Stomach (tissue), 8 donors: ENCODE measurements at regions not wholly inside any gene's neighbourhood (a gene's known extent, or its start where the extent isn't known, plus 50 kb on each side); places are given as distances from the start of the nearest gene placed in this dataset.

Experiments
- DNase-seq, 2 donors: peaks; one replicate each; pipeline versions ENCODE4 v3.0.0 to v3.0.0-alpha.2; 2013 to 2019
- H3K27ac ChIP-seq, 5 donors: fragments of 200-600 bp in 4 of 5; sonication (generic) in 4 of 5; one replicate each; pipeline ENCODE4 v1.5.1; 2013 to 2019; ENCODE audit warnings: mild to moderate bottlenecking in 1 of 5, moderate library complexity in 1 of 5
- H3K27me3 ChIP-seq, 3 donors: fragments of 200-600 bp; sonication (generic); one replicate each; pipeline ENCODE4 v1.5.1; 2017 to 2019; ENCODE audit warnings: mixed run types in 1 of 3
- H3K36me3 ChIP-seq, 4 donors: fragments of 200-600 bp; sonication (generic); 1 replicate in 3 of 4; 2 replicates in 1 of 4; pipeline ENCODE4 v1.5.1; 2016 to 2019
- H3K4me1 ChIP-seq, 4 donors: fragments of 200-600 bp; sonication (generic); one replicate each; pipeline ENCODE4 v1.5.1; 2016 to 2019
- H3K4me3 ChIP-seq, 4 donors: fragments of 200-600 bp; sonication (generic) in 3 of 4; one replicate each; pipeline ENCODE4 v1.5.1; 2016 to 2019; ENCODE audit warnings: mild to moderate bottlenecking in 1 of 4
- H3K9me3 ChIP-seq, 4 donors: fragments of 200-600 bp; sonication (generic); one replicate each; pipeline ENCODE4 v1.5.1; 2016 to 2019
- EP300 ChIP-seq: sonication (generic); formaldehyde crosslinking; IDR thresholded peaks from one replicate; pipeline ENCODE4 v1.6.1; 2017; ENCODE audit warnings: antibody characterized with exemption
- POLR2A ChIP-seq, 4 donors: fragments of 450-650 bp; IDR thresholded peaks; one replicate each; pipeline ENCODE4 v1.6.1; 2016; ENCODE audit warnings: antibody characterized with exemption in 4 of 4, control low read depth in 2 of 4, mild to moderate bottlenecking in 1 of 4, moderate library complexity in 1 of 4
- POLR2AphosphoS5 ChIP-seq, 3 donors: sonication (generic); formaldehyde crosslinking; IDR thresholded peaks; one replicate each; pipeline ENCODE4 v1.6.1; 2016; ENCODE audit warnings: antibody characterized with exemption in 3 of 3
- WGBS, 5 donors: extraction: QIAGEN DNeasy Blood & Tissue Kit in 3 of 5; methylation state at CpG; one replicate each; pipeline versions ENCODE4 v1.1.5 to v1.1.7; 2013 to 2018; 5-methylcytosine and 5-hydroxymethylcytosine counted together
- intact Hi-C: fragments of 100-400 bp; cut with DNase I; formaldehyde crosslinking; loops from one replicate; pipeline ENCODE4 v1.15.1; 2023; ENCODE audit warnings: low total_unique reads
- TF ChIP-seq, protein P1 (sequence below), 7 experiments: fragments of 450-650 bp in 4 of 7; fragments of 200-600 bp in 3 of 7; sonication (generic) in 3 of 7; IDR thresholded peaks; one replicate each; pipeline ENCODE4 v1.5.1; 2016 to 2019; ENCODE audit warnings: antibody characterized with exemption in 7 of 7, control low read depth in 2 of 7, mild to moderate bottlenecking in 1 of 7
- donor health status: healthy with polysubstance abuse.
- donor health status: Bipolar disorder and iron deficiency.
- donor health status: healthy.

DNA sequence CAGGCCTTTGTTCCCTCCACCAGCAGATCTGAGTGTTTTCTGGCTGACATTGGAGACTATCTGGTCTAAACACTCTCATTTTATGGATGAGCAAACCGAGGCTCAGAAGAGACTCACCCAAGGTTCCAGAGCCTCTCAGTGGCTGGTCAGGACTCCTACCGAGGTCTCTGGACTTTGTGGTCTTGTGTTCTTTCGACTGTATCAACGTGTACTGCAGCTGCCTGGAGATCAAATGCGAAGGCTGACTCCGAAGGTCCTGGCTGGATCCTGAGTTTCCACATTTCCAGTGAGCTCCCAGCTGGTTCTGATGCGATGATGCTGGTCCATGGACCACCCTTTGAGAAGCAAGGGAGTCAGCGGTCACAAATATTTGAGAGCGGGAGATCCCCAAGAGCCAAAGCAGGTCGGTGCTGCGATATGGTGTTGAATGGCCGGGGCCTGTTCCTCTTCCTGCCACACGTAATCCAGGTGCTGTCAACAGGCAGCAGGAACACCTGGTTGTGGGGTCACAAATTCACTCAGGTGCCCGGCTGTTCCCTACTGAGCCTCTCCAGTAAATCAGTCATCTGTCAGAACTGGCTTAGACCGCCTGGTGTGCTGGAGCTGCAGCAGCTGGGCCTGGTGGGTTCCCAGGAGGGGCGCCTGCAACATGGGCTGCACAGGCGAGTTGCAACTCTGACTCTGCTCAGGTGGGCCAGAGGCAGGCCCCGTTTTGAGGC is 94.8 kb upstream of the USP24 start:
- DNase-seq: no peak
- TF ChIP-seq, protein P1, sequence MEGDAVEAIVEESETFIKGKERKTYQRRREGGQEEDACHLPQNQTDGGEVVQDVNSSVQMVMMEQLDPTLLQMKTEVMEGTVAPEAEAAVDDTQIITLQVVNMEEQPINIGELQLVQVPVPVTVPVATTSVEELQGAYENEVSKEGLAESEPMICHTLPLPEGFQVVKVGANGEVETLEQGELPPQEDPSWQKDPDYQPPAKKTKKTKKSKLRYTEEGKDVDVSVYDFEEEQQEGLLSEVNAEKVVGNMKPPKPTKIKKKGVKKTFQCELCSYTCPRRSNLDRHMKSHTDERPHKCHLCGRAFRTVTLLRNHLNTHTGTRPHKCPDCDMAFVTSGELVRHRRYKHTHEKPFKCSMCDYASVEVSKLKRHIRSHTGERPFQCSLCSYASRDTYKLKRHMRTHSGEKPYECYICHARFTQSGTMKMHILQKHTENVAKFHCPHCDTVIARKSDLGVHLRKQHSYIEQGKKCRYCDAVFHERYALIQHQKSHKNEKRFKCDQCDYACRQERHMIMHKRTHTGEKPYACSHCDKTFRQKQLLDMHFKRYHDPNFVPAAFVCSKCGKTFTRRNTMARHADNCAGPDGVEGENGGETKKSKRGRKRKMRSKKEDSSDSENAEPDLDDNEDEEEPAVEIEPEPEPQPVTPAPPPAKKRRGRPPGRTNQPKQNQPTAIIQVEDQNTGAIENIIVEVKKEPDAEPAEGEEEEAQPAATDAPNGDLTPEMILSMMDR (IDR thresholded peaks at IDR 0.05): no peak
- TF ChIP-seq POLR2AphosphoS5 (IDR thresholded peaks at IDR 0.05): no peak
- no peak for TF ChIP-seq POLR2A (IDR thresholded peaks at IDR 0.05)
- no peak for TF ChIP-seq EP300
- H3K27ac ChIP-seq: no peak overlapping the region
- intact Hi-C loops: no loop called here
- H3K4me3 ChIP-seq: no peak overlapping the region
- H3K9me3 ChIP-seq: no peaks in the 10 kb centered on the region
- H3K36me3 ChIP-seq: no peaks in the 10 kb centered on the region
- no peaks in the 10 kb centered on the region for H3K4me1 ChIP-seq
- H3K27me3 ChIP-seq: no peaks in the 10 kb centered on the region
- WGBS, 5 donors: 75 to 82% (median 80%) methylated on average over 18 of the region's 18 CpGs

DNA sequence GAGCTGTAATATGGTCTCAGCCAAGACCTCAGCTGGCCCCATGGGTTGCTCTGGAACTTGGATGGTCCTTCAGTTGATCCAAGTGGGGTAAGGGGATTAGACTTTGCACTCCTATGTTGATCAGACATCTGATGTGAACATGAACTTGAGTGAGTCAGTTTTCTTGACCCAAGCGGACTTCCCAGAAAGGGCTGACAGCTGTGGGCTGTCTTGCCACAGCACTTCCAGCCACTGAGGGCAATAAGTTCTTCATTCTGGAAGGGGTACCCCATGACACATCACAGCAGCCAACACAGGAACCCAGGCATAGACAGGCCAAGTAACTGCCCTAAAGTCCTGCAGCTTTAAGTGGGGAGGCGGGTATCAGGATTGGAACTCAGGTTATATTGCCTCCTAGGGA is 93.9 kb upstream of the USP24 start:
- intact Hi-C loops: no loop called here
- 61 to 100% (median 89%) methylated on average over 1 to 2 of the region's 2 CpGs for WGBS, 5 donors

DNA sequence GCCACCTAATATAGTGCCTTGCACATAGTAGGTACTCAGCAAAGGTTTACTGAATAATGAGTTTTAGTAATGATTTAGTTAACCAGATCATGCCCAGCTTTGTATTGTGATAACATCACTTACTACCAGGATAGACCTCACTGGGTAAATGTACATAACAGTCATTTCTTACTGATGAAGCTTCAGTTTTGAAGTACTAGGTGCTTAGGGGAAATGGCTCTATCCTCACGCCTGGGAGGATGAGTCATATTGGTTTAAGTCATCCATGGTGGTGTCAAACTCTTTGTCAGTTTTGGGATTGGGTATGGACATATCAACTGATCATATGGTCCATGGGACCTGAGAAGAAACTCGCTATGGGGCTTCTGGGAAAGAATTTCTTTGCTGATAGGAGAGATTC is 90.6 kb upstream of the USP24 start:
- Histone ChIP-seq H3K4me1 (no peaks in the 10 kb centered on the region), H3K36me3 (no peaks in the 10 kb centered on the region), H3K27ac (no peak overlapping the region), H3K4me3 (no peak overlapping the region), H3K9me3 (no peaks in the 10 kb centered on the region), H3K27me3 (no peaks in the 10 kb centered on the region)
- no peak for TF ChIP-seq EP300
- TF ChIP-seq, protein P1 (IDR thresholded peaks at IDR 0.05): no peak
- TF ChIP-seq POLR2A (IDR thresholded peaks at IDR 0.05): no peak
- no peak for TF ChIP-seq POLR2AphosphoS5 (IDR thresholded peaks at IDR 0.05)
- intact Hi-C loops: no loop called here
- 47 to 63% (median 49%) methylated on average over 2 of the region's 2 CpGs for WGBS, 5 donors
- no peak for DNase-seq

More for the DNA sequence above, 93.9 kb upstream of the USP24 start:
- no peaks in the 10 kb centered on the region for H3K36me3 ChIP-seq
- no peaks in the 10 kb centered on the region for H3K27me3 ChIP-seq
- H3K9me3 ChIP-seq: no peaks in the 10 kb centered on the region
- H3K4me1 ChIP-seq: no peaks in the 10 kb centered on the region
- DNase-seq: no peak
- no peak overlapping the region for H3K4me3 ChIP-seq
- no peak overlapping the region for H3K27ac ChIP-seq
- TF ChIP-seq, protein P1 (IDR thresholded peaks at IDR 0.05): no peak
- TF ChIP-seq EP300: no peak
- no peak for TF ChIP-seq POLR2AphosphoS5 (IDR thresholded peaks at IDR 0.05)
- TF ChIP-seq POLR2A (IDR thresholded peaks at IDR 0.05): no peak

DNA sequence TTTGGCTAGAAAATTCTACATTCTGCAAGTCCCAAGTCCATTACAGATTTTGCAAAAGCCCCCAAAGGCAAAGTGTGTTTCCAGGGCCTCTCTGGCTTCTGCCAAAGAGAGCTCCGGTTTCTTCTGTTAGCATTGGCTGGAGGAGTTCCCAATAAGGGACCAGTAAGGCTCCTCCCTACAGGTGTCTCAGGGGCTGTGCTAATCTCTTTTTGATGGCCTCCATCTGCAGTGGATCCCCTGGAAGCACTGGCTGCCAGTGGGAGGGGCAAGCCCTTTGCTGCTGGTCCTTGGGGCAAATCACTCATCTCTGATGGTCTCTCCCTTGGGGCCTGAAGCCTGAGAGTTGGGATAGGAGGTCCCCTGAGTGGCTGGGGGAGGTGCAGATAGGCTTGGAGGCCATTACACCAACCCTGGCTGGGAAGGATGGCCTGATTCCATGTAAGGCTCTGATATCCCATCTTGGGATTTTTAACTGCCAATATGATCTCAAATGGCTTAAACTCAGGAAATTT is 89.1 kb upstream of the USP24 start:
- peak in 1 of 2 donors; percentile 76 for DNase-seq
- Histone ChIP-seq H3K4me3 (no peak overlapping the region), H3K9me3 (no peaks in the 10 kb centered on the region), H3K36me3 (no peaks in the 10 kb centered on the region), H3K27me3 (no peaks in the 10 kb centered on the region), H3K4me1 (no peaks in the 10 kb centered on the region), H3K27ac (no peak overlapping the region)
- intact Hi-C loops: no loop called here
- no peak for TF ChIP-seq EP300
- no peak for TF ChIP-seq POLR2AphosphoS5 (IDR thresholded peaks at IDR 0.05)
- TF ChIP-seq POLR2A (IDR thresholded peaks at IDR 0.05): no peak
- TF ChIP-seq, protein P1 (IDR thresholded peaks at IDR 0.05): no peak
- 25 to 56% (median 28%) methylated on average over 1 of the region's 1 CpG for WGBS, 5 donors
